Neural cell (in vitro differentiated cells): ENCODE measurements at regions not wholly inside any gene's neighbourhood (a gene's known extent, or its start where the extent isn't known, plus 50 kb on each side); places are given as distances from the start of the nearest gene placed in this dataset.

Source experiments
- H2AFZ ChIP-seq: fragments of 200-600, 300-800 bp; sonication (generic), shearing (Covaris generic); 2 replicates; pipeline ENCODE4 v1.6.0; 2014; ENCODE audit warnings: low read depth, mild to moderate bottlenecking, antibody characterized with exemption, low read length, moderate library complexity
- H3F3A ChIP-seq: fragments of 200-600 bp; shearing (Covaris generic); 2 replicates; pipeline ENCODE4 v1.6.1; 2016; ENCODE audit warnings: mild to moderate bottlenecking, moderate library complexity, mixed read lengths, antibody characterized with exemption, low read length; ENCODE audit not compliant: insufficient read depth, poor library complexity, severe bottlenecking
- H3K27ac ChIP-seq: fragments of 200-600, 300-800 bp; sonication (generic), shearing (Covaris generic); 2 replicates; pipeline ENCODE4 v1.5.1; 2014; ENCODE audit warnings: mild to moderate bottlenecking, low read length, moderate library complexity
- H3K27me3 ChIP-seq: fragments of 300-800, 200-600 bp; sonication (generic), shearing (Covaris generic); 2 replicates; pipeline ENCODE4 v1.6.0; 2014; ENCODE audit warnings: mild to moderate bottlenecking, low read depth, low read length, moderate library complexity; ENCODE audit not compliant: insufficient read depth
- H3K36me3 ChIP-seq: fragments of 300-800, 200-600 bp; sonication (generic), shearing (Covaris generic); 2 replicates; pipeline ENCODE4 v1.5.1; 2014; ENCODE audit warnings: mild to moderate bottlenecking, antibody characterized with exemption, low read length, moderate library complexity; ENCODE audit not compliant: insufficient read depth
- H3K4me2 ChIP-seq: fragments of 300-800, 200-600 bp; sonication (generic), shearing (Covaris generic); 2 replicates; pipeline ENCODE4 v1.6.0; 2014; ENCODE audit warnings: mild to moderate bottlenecking, low read length
- H3K4me3 ChIP-seq: fragments of 300-800, 200-600 bp; sonication (generic), shearing (Covaris generic); 2 replicates; pipeline ENCODE4 v1.5.1; 2014; ENCODE audit warnings: mild to moderate bottlenecking, low read length, moderate library complexity
- H3K79me2 ChIP-seq: fragments of 200-600 bp; shearing (Covaris generic); replicated peaks from 2 replicates; pipeline ENCODE4 v1.6.0; 2014; ENCODE audit warnings: mild to moderate bottlenecking, low read length, moderate library complexity; ENCODE audit not compliant: insufficient read depth
- H3K9ac ChIP-seq: fragments of 300-800, 200-600 bp; sonication (generic), shearing (Covaris generic); 2 replicates; pipeline ENCODE4 v1.6.1; 2016; ENCODE audit warnings: mild to moderate bottlenecking, low read length, mixed read lengths
- H3K9me2 ChIP-seq: fragments of 200-600 bp; shearing (Covaris generic); 2 replicates; pipeline ENCODE4 v1.6.1; 2016; ENCODE audit warnings: mild to moderate bottlenecking, low read length, mixed read lengths; ENCODE audit not compliant: insufficient read depth
- H3K9me3 ChIP-seq: fragments of 200-600, 300-800 bp; sonication (generic), shearing (Covaris generic); 2 replicates; pipeline ENCODE4 v1.6.1; 2016; ENCODE audit warnings: mild to moderate bottlenecking, mixed run types, low read length, moderate library complexity, mixed read lengths
- H4K20me1 ChIP-seq: fragments of 200-600 bp; shearing (Covaris generic); 2 replicates; pipeline ENCODE4 v1.6.1; 2016; ENCODE audit warnings: mild to moderate bottlenecking, mixed run types; ENCODE audit not compliant: insufficient read depth
- EP300 ChIP-seq: fragments of 450-650 bp; conservative IDR thresholded peaks from 2 replicates; pipeline ENCODE4 v1.6.1; 2014; ENCODE audit warnings: antibody characterized with exemption, mild to moderate bottlenecking, moderate library complexity; ENCODE audit not compliant: poor library complexity, severe bottlenecking
- EZH2 ChIP-seq: fragments of 200-600, 300-800 bp; shearing (Covaris generic), sonication (generic); IDR thresholded peaks from 2 replicates; pipeline ENCODE4 v1.6.1; 2014; ENCODE audit warnings: antibody characterized with exemption, low read length, borderline replicate concordance, mild to moderate bottlenecking; ENCODE audit not compliant: insufficient read depth, poor library complexity, severe bottlenecking
- MXI1 ChIP-seq: fragments of 450-650 bp; conservative IDR thresholded peaks from 2 replicates; pipeline ENCODE4 v1.6.1; 2014; ENCODE audit warnings: antibody characterized with exemption, mild to moderate bottlenecking; ENCODE audit not compliant: poor library complexity, severe bottlenecking
- POLR2AphosphoS5 ChIP-seq: IDR thresholded peaks from 2 replicates; pipeline ENCODE4 v1.6.1; 2012
- RAD21 ChIP-seq: fragments of 450-650 bp; conservative IDR thresholded peaks from 2 replicates; pipeline ENCODE4 v1.6.1; 2014; ENCODE audit warnings: antibody characterized with exemption, mild to moderate bottlenecking, moderate library complexity
- SMC3 ChIP-seq: fragments of 450-650 bp; conservative IDR thresholded peaks from 2 replicates; pipeline ENCODE4 v1.6.1; 2014; ENCODE audit warnings: antibody characterized with exemption, mild to moderate bottlenecking, moderate library complexity; ENCODE audit not compliant: poor library complexity
- TAF1 ChIP-seq: IDR thresholded peaks from 2 replicates; pipeline ENCODE4 v1.6.1; 2012; ENCODE audit warnings: low read depth
- TF ChIP-seq, protein P1 (sequence below): IDR thresholded peaks from 2 replicates; pipeline ENCODE4 v1.6.1; 2012; ENCODE audit warnings: borderline replicate concordance
- TF ChIP-seq, protein P2 (sequence below): fragments of 450-650 bp; IDR thresholded peaks from 2 replicates; pipeline ENCODE4 v1.5.1; 2014; ENCODE audit warnings: antibody characterized with exemption, mild to moderate bottlenecking, moderate library complexity; ENCODE audit not compliant: poor library complexity, severe bottlenecking

DNA sequence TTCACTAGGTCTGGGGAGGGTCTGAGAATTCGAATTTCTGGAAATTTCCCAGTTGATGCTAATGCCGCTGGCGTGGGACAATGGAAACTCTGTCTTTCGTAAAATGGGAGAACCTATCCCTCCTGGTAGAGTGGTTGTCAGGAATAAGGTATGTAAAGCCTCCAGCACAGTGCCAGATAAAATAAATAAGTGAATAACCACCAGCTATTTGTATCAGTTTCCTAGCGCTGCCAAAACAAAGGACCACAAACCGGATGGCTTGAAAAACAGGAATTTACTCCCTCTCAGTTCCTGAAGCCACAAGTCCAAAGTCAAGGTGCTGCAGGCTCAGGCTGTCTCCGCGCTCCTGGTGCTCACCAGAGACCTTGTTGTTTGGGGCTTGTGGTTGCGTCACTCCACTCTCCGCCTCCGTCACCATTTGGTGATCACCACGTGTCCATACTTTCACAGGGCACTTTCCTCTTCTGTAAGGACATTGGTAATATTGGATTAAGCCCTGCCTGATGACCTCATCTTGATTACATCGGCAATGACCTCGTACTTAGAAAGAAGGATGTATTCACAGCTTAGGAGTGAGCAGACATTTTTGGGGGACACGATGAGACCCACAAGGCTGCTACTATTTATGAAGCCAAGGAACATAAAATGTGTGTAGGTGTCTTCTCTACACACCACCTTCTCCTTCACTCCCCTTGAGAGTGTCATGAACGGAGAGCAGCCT, 428.5 kb downstream of the IRS2 start:
- TF ChIP-seq, protein P1, sequence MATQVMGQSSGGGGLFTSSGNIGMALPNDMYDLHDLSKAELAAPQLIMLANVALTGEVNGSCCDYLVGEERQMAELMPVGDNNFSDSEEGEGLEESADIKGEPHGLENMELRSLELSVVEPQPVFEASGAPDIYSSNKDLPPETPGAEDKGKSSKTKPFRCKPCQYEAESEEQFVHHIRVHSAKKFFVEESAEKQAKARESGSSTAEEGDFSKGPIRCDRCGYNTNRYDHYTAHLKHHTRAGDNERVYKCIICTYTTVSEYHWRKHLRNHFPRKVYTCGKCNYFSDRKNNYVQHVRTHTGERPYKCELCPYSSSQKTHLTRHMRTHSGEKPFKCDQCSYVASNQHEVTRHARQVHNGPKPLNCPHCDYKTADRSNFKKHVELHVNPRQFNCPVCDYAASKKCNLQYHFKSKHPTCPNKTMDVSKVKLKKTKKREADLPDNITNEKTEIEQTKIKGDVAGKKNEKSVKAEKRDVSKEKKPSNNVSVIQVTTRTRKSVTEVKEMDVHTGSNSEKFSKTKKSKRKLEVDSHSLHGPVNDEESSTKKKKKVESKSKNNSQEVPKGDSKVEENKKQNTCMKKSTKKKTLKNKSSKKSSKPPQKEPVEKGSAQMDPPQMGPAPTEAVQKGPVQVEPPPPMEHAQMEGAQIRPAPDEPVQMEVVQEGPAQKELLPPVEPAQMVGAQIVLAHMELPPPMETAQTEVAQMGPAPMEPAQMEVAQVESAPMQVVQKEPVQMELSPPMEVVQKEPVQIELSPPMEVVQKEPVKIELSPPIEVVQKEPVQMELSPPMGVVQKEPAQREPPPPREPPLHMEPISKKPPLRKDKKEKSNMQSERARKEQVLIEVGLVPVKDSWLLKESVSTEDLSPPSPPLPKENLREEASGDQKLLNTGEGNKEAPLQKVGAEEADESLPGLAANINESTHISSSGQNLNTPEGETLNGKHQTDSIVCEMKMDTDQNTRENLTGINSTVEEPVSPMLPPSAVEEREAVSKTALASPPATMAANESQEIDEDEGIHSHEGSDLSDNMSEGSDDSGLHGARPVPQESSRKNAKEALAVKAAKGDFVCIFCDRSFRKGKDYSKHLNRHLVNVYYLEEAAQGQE = no peak
- TF ChIP-seq RAD21 (no peak), MXI1 (no peak), EZH2 (no peak), TAF1 (no peak), EP300 (no peak), SMC3 (no peak), POLR2AphosphoS5 (no peak)
- TF ChIP-seq, protein P2, sequence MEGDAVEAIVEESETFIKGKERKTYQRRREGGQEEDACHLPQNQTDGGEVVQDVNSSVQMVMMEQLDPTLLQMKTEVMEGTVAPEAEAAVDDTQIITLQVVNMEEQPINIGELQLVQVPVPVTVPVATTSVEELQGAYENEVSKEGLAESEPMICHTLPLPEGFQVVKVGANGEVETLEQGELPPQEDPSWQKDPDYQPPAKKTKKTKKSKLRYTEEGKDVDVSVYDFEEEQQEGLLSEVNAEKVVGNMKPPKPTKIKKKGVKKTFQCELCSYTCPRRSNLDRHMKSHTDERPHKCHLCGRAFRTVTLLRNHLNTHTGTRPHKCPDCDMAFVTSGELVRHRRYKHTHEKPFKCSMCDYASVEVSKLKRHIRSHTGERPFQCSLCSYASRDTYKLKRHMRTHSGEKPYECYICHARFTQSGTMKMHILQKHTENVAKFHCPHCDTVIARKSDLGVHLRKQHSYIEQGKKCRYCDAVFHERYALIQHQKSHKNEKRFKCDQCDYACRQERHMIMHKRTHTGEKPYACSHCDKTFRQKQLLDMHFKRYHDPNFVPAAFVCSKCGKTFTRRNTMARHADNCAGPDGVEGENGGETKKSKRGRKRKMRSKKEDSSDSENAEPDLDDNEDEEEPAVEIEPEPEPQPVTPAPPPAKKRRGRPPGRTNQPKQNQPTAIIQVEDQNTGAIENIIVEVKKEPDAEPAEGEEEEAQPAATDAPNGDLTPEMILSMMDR = no peak
- no peak overlapping the region for H3K9ac ChIP-seq
- H3K79me2 ChIP-seq = no peaks in the 10 kb centered on the region
- no peak overlapping the region for H3K27ac ChIP-seq
- H3K4me2 ChIP-seq = no peak overlapping the region
- no peaks in the 10 kb centered on the region for H3K9me2 ChIP-seq
- no peaks in the 10 kb centered on the region for H3K9me3 ChIP-seq
- no peak overlapping the region for H3K4me3 ChIP-seq
- no peaks in the 10 kb centered on the region for H3K27me3 ChIP-seq
- H2AFZ ChIP-seq = no peak overlapping the region
- no peaks in the 10 kb centered on the region for H3F3A ChIP-seq
- no peaks in the 10 kb centered on the region for H3K36me3 ChIP-seq
- no peaks in the 10 kb centered on the region for H4K20me1 ChIP-seq

DNA sequence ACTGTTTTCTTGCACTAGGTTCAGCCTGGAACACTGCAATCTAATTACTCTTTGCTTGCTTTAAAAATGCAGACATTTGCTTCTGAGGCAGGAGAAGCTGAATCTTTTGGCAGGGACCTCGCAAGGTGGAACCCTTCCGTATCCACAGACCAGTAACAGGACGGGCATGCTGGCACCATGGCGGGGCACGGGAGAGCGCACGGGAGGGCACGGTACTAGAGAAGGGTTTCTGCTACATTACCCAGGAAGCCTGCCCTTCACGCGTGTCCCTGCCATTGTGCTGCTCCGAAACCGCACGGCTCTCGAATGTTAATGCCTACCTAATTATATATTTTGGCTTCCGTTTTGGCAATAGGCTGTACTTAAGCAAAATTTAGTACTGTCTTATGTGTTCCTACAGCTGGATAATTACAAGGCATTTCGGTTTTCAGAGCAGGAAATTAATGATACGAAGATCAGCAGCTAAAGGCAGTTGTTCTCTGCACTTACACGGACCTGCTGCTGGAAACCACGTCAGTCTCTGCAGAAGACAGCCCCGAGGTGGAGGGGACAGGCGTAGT, 430.4 kb downstream of the IRS2 start:
- no peak overlapping the region for H3K4me3 ChIP-seq
- H3K9me3 ChIP-seq = no peaks in the 10 kb centered on the region
- no peaks in the 10 kb centered on the region for H3F3A ChIP-seq
- H3K27me3 ChIP-seq = no peaks in the 10 kb centered on the region
- H3K79me2 ChIP-seq = no peaks in the 10 kb centered on the region
- H3K9me2 ChIP-seq = no peaks in the 10 kb centered on the region
- H3K9ac ChIP-seq = no peak overlapping the region
- no peak overlapping the region for H3K27ac ChIP-seq
- H3K36me3 ChIP-seq = no peaks in the 10 kb centered on the region
- TF ChIP-seq, protein P1 = no peak
- TF ChIP-seq SMC3 (no peak), TAF1 (no peak), EZH2 (no peak), MXI1 (no peak), RAD21 (no peak), POLR2AphosphoS5 (no peak)
- TF ChIP-seq, protein P2 = no peak
- H4K20me1 ChIP-seq = no peaks in the 10 kb centered on the region
- H3K4me2 ChIP-seq = no peak overlapping the region
- H2AFZ ChIP-seq = no peak overlapping the region
